Right lobe of liver (tissue), 6 donors: ENCODE measurements at regions not wholly inside any gene's neighbourhood (a gene's known extent, or its start where the extent isn't known, plus 50 kb on each side); places are given as distances from the start of the nearest gene placed in this dataset.
A peak's percentile ranks its signal among the peaks of the same experiment; 100 is the strongest.

Experiments
- ATAC-seq, 4 donors: fragments of 200-7000 bp; cut with Tn5 transposase; one replicate each; pipeline ENCODE4 v1.9.1; 2020; ENCODE audit warnings: mild to moderate bottlenecking in 4 of 4, moderate library complexity in 4 of 4
- DNase-seq, 3 donors: peaks; one replicate each; pipeline ENCODE4 v3.0.0-alpha.2; 2020
- H3K27ac ChIP-seq, 3 donors: fragments of 200-600 bp; one replicate each; pipeline ENCODE4 v1.8.0; 2022
- H3K27me3 ChIP-seq, 2 donors: fragments of 200-600 bp; one replicate each; pipeline ENCODE4 v1.8.0; 2022
- H3K36me3 ChIP-seq, 4 donors: fragments of 200-600 bp; sonication (generic) in 1 of 4; one replicate each; pipeline versions ENCODE4 v1.5.1 to v1.8.0; 2017 to 2022; ENCODE audit warnings: control low read depth in 1 of 4
- H3K4me1 ChIP-seq, 4 donors: fragments of 200-600 bp; sonication (generic) in 1 of 4; one replicate each; pipeline versions ENCODE4 v1.5.1 to v1.8.0; 2017 to 2022; ENCODE audit warnings: control low read depth in 1 of 4
- H3K4me3 ChIP-seq, 3 donors: fragments of 200-600 bp; one replicate each; pipeline ENCODE4 v1.8.0; 2022
- H3K9me3 ChIP-seq, 4 donors: fragments of 200-600 bp; sonication (generic) in 1 of 4; one replicate each; pipeline versions ENCODE4 v1.5.1 to v1.8.0; 2017 to 2022; ENCODE audit warnings: control low read depth in 1 of 4
- CTCF ChIP-seq, 4 donors: fragments of 200-600 bp in 3 of 4; fragments of 450-650 bp in 1 of 4; IDR thresholded peaks; one replicate each; pipeline versions ENCODE4 v1.5.1 to v1.8.0; 2016 to 2022; ENCODE audit warnings: antibody characterized with exemption in 4 of 4, mild to moderate bottlenecking in 2 of 4
- POLR2A ChIP-seq: fragments of 450-650 bp; IDR thresholded peaks from one replicate; pipeline ENCODE4 v1.6.1; 2017; ENCODE audit warnings: antibody characterized with exemption, mild to moderate bottlenecking
- WGBS: methylation state at CpG from one replicate; pipeline ENCODE4 v1.1.6; 2018; ENCODE audit warnings: low coverage, low lambda C conversion rate; ENCODE audit not compliant: insufficient coverage; ENCODE audit errors: missing lambda C conversion rate; 5-methylcytosine and 5-hydroxymethylcytosine counted together
- intact Hi-C, 2 donors: fragments of 100-400 bp; cut with DNase I; formaldehyde crosslinking; loops; one replicate each; pipeline versions ENCODE4 v1.11.2 to v1.14.1; 2022
- donor health status: DM: no; HTN: yes; CAD: no.
- donor health status: DM: no; HTN: no; CAD: no.
- donor health status: DM: no; HTN: no; CAD: no.
- donor health status: DM: no; HTN: yes; CAD: no.
- donor health status: DM: no; HTN: yes; CAD: no.

DNA sequence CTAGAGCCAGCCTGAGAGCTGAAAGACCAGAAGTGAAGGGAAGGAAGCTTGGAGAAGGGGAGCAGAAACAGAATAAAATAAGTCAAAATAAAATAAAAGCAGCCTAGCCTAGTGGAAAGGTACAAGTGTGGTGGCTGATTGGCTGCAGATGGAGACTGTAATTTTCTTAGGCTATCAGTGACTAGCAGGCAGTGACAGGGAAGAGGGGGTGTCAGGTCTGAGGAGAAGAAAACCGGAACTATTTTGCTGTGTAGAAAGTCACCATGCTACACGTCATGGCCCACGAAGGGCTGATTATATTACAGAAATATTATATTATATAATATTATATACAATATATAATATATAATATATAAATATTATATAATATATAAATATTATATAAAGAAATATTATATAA, 98.1 kb upstream of the TAF11L2 start:
- 44% methylated on average over 3 of the region's 3 CpGs for WGBS
- Histone ChIP-seq H3K36me3 (no peaks in the 10 kb centered on the region), H3K4me3 (no peak overlapping the region), H3K27me3 (no peaks in the 10 kb centered on the region), H3K9me3 (no peaks in the 10 kb centered on the region), H3K27ac (no peak overlapping the region), H3K4me1 (no peaks in the 10 kb centered on the region)
- intact Hi-C loops = no loop called here
- TF ChIP-seq POLR2A (no peak), CTCF (IDR thresholded peaks at IDR 0.05) (no peak)
- DNase-seq (no peak), ATAC-seq (no peak)

DNA sequence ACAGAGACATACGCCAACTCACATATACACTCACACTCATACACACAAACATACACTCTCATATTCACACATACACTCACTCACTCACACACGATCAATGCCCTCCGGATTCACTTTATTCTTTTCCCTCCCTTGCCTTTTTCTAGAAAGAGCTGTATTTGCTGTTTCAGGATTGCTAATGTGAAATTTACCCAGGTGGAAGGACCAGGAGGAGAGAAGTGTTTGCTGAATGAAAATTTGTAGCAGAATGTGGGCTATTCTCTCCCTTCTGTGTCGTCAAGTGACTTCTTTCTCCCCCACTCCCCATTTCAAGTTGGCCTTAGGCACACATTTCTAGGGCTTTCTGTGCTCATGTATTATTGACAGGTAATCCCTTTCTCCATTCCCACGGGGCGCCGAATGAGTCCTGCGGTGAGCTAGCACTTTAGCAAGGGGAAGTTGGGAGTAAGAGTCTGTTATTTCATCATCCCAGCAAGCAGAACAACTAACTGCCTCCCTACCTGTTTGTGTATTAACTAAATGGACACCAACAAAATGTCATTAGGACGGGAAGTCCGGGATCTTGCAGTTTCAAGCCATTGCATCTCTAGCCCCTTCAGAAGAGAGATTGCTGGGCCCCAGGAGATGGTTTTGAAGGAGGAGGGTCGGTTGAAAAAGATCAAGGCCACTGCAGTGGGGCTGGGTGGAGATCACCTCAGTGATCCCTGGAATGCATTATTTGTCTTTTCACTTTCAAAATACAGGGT, 97.1 kb upstream of the TAF11L2 start:
- Histone ChIP-seq H3K4me3 (no peak overlapping the region), H3K27me3 (no peaks in the 10 kb centered on the region), H3K9me3 (no peaks in the 10 kb centered on the region), H3K27ac (no peak overlapping the region), H3K36me3 (no peaks in the 10 kb centered on the region), H3K4me1 (no peaks in the 10 kb centered on the region)
- 22% methylated on average over 11 of the region's 11 CpGs for WGBS
- no peak for DNase-seq
- intact Hi-C loops = no loop called here
- TF ChIP-seq CTCF (IDR thresholded peaks at IDR 0.05) (no peak), POLR2A (no peak)
- peak in 3 of 4 donors; percentile 23 to 38 (median 34) for ATAC-seq

- no peaks in the 10 kb centered on the region for H3K9me3 ChIP-seq
- H3K27ac ChIP-seq = no peak overlapping the region
- H3K4me1 ChIP-seq = no peaks in the 10 kb centered on the region
- H3K4me3 ChIP-seq = no peak overlapping the region
- H3K36me3 ChIP-seq = no peaks in the 10 kb centered on the region
- DNase-seq (no peak), ATAC-seq (no peak)
- intact Hi-C loops = no loop called here
- no peak for TF ChIP-seq CTCF (IDR thresholded peaks at IDR 0.05)
- TF ChIP-seq POLR2A = no peak
- 19% methylated on average over 8 of the region's 9 CpGs for WGBS
- no peaks in the 10 kb centered on the region for H3K27me3 ChIP-seq
Measured at GRCh38 chr5:17401470-17402288, 96.4 kb upstream of the TAF11L2 start.

GRCh38 chr5:17402289-17403121, 95.5 kb upstream of the TAF11L2 start:
- intact Hi-C loops = no loop called here
- no peak for DNase-seq

More at GRCh38 chr5:17402289-17403121, 95.5 kb upstream of the TAF11L2 start:
- Histone ChIP-seq H3K4me3 (no peak overlapping the region), H3K36me3 (no peaks in the 10 kb centered on the region), H3K27me3 (no peaks in the 10 kb centered on the region), H3K4me1 (no peaks in the 10 kb centered on the region), H3K27ac (no peak overlapping the region), H3K9me3 (no peaks in the 10 kb centered on the region)
- WGBS = 6% methylated on average over 10 of the region's 10 CpGs
- ATAC-seq = no peak
- no peak for TF ChIP-seq CTCF (IDR thresholded peaks at IDR 0.05)
- TF ChIP-seq POLR2A = no peak
